Left hindlimb (tissue), 1 donor: ENCODE measurements at regions not wholly inside any gene's neighbourhood (a gene's known extent, or its start where the extent isn't known, plus 50 kb on each side); places are given as distances from the start of the nearest gene placed in this dataset.
"Not testable (repeated sequence)": the region's sequence is repeated elsewhere in the genome, so short reads cannot be mapped to it uniquely, and the experiment has no call there.

ENCODE experiments used
- DNase-seq: peaks from one replicate; pipeline ENCODE4 v3.0.0-alpha.2; 2018

GRCh38 chr18:53920312-53921075 is 304.0 kb downstream of the MBD2 start:
- no peak for DNase-seq

GRCh38 chr18:53918091-53918490 is 306.4 kb downstream of the MBD2 start:
- DNase-seq, result no peak

GRCh38 chr18:53911200-53911599 is 313.3 kb downstream of the MBD2 start:
- no peak for DNase-seq

GRCh38 chr18:53909668-53910067 is 314.8 kb downstream of the MBD2 start:
- no peak for DNase-seq

GRCh38 chr18:53907921-53908320 is 316.5 kb downstream of the MBD2 start:
- no peak for DNase-seq

- DNase-seq, result no peak
Observed at GRCh38 chr18:53906681-53907080, 317.8 kb downstream of the MBD2 start.

GRCh38 chr18:53894675-53895442 is 329.6 kb downstream of the MBD2 start:
- DNase-seq, result no peak

- DNase-seq, result no peak
Observed at GRCh38 chr18:53887447-53887846, 337.0 kb downstream of the MBD2 start.

GRCh38 chr18:53886058-53886457 is 338.4 kb downstream of the MBD2 start:
- DNase-seq, result no peak

GRCh38 chr18:53883771-53884170 is 340.7 kb downstream of the MBD2 start:
- DNase-seq, result no peak

GRCh38 chr18:53874103-53874502 is 350.4 kb downstream of the MBD2 start:
- no peak for DNase-seq

- no peak for DNase-seq
Observed at GRCh38 chr18:53864770-53865169, 359.7 kb downstream of the MBD2 start.

- no peak for DNase-seq
Observed at GRCh38 chr18:53862921-53863320, 361.5 kb downstream of the MBD2 start.

GRCh38 chr18:53861185-53861584 is 363.3 kb downstream of the MBD2 start:
- no peak for DNase-seq

- no peak for DNase-seq
Observed at GRCh38 chr18:53859764-53860163, 364.7 kb downstream of the MBD2 start.

GRCh38 chr18:53850902-53851301 is 373.6 kb downstream of the MBD2 start:
- no peak for DNase-seq

- DNase-seq, result no peak
Observed at GRCh38 chr18:53843763-53844162, 380.7 kb downstream of the MBD2 start.

GRCh38 chr18:53843113-53843760 is 381.2 kb downstream of the MBD2 start:
- no peak for DNase-seq

GRCh38 chr18:53838746-53839145 is 385.7 kb downstream of the MBD2 start:
- DNase-seq, result no peak

- DNase-seq, result not testable (repeated sequence)
Observed at GRCh38 chr18:53821141-53821540, 403.3 kb downstream of the MBD2 start.

GRCh38 chr18:53819671-53820070 is 404.8 kb downstream of the MBD2 start:
- DNase-seq, result no peak

GRCh38 chr18:53819174-53819573 is 405.3 kb downstream of the MBD2 start:
- no peak for DNase-seq
